WTC11 (cell line): ENCODE measurements at regions not wholly inside any gene's neighbourhood (a gene's known extent, or its start where the extent isn't known, plus 50 kb on each side); places are given as distances from the start of the nearest gene placed in this dataset.

Experiments used
- ARID4B ChIP-seq: sonication (generic); formaldehyde crosslinking; IDR thresholded peaks from 2 replicates; pipeline ENCODE4 v1.8.0; 2023; ENCODE audit warnings: missing genetic modification reagents, mild to moderate bottlenecking, borderline replicate concordance
- ATF3 ChIP-seq: sonication (generic); formaldehyde crosslinking; conservative IDR thresholded peaks from 2 replicates; pipeline ENCODE4 v1.8.1; 2022; ENCODE audit warnings: mild to moderate bottlenecking, missing genetic modification reagents
- CTCF ChIP-seq: fragments of 200-600 bp; IDR thresholded peaks from 2 replicates; pipeline ENCODE4 v1.8.0; 2022; ENCODE audit warnings: antibody characterized with exemption
- ETV6 ChIP-seq: sonication (generic); formaldehyde crosslinking; IDR thresholded peaks from 2 replicates; pipeline ENCODE4 v1.8.1; 2022; ENCODE audit warnings: mild to moderate bottlenecking, missing genetic modification reagents
- FOXK1 ChIP-seq: sonication (generic); formaldehyde crosslinking; IDR thresholded peaks from 2 replicates; pipeline ENCODE4 v1.8.0; 2022; ENCODE audit warnings: mild to moderate bottlenecking, moderate library complexity, missing genetic modification reagents
- MLX ChIP-seq: sonication (generic); formaldehyde crosslinking; IDR thresholded peaks from 2 replicates; pipeline ENCODE4 v1.8.1; 2023; ENCODE audit warnings: mild to moderate bottlenecking, missing genetic modification reagents, moderate library complexity
- MXD4 ChIP-seq: fragments of 250-450 bp; sonication (Bioruptor Pico); IDR thresholded peaks from 2 replicates; pipeline ENCODE4 v1.8.0; 2021; ENCODE audit warnings: mild to moderate bottlenecking, moderate library complexity, borderline replicate concordance
- NFE2L1 ChIP-seq: sonication (generic); formaldehyde crosslinking; IDR thresholded peaks from 2 replicates; pipeline ENCODE4 v1.8.1; 2023; ENCODE audit warnings: missing genetic modification reagents
- ZNF138 ChIP-seq: sonication (generic); formaldehyde crosslinking; conservative IDR thresholded peaks from 2 replicates; pipeline ENCODE4 v1.8.1; 2022; ENCODE audit warnings: mild to moderate bottlenecking, moderate library complexity, missing genetic modification reagents
- ZSCAN18 ChIP-seq: fragments of 250-450 bp; sonication (Bioruptor Pico); IDR thresholded peaks from 2 replicates; pipeline ENCODE4 v2.1.2; 2022; ENCODE audit warnings: mild to moderate bottlenecking, moderate library complexity

GRCh38 chr1:143665606-143666005 is 306.2 kb downstream of the FAM72C start:
- TF ChIP-seq MLX (no peak), FOXK1 (CRISPR knock-in tag) (no peak), ZSCAN18 (CRISPR knock-in tag) (no peak), CTCF (no peak), MXD4 (no peak), NFE2L1 (CRISPR knock-in tag) (no peak), ETV6 (no peak), ZNF138 (no peak), ATF3 (CRISPR knock-in tag) (no peak), ARID4B (CRISPR knock-in tag) (no peak)
